ENCODE measurements at regions not wholly inside any gene's neighbourhood (a gene's known extent, or its start where the extent isn't known, plus 50 kb on each side); places are given as distances from the start of the nearest gene placed in this dataset.

DNA sequence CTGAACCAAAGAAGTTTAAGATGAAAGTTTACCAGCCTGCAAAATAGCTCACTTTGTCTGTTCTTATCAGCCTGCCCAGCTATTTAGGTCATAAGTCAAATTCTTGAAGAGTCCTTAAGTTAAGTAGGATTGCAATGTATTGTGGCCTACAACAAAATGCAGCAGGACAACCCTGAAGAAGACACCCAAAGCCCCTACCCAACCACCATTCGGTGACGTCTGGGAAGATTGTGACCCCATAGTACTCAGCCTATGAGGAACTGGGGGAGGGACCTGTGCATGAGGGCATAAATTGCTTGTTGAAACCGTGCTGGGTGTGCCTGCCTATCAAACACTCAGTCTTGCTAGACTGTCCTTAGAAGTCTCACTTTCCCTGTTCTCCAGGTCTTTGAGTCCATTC is 50.5 kb upstream of the FDX1 start:
- CTCF ChIA-PET = no interaction called here
- H3K4me1 ChIP-seq (ENCODE audit: control insufficient read depth, insufficient read depth, low read length) = peaks cover 9% of the 10 kb centered on the region; the same call in 1 of the 2 replicates
- intact Hi-C loops (cut with micrococcal nuclease; ENCODE audit: unreplicated experiment) = loop anchor here (5.0 kb wide), 2 partner anchors 53 to 432 kb away; no protein-coding TSS in a partner anchor
- TF ChIP-seq POLR2AphosphoS5 (IDR thresholded peaks at IDR 0.05; ENCODE audit: low read depth, low read length) (no peak), TCF7L2 (IDR thresholded peaks at IDR 0.05; ENCODE audit: low read depth, low read length) (no peak), CTCF (IDR thresholded peaks at IDR 0.05) (no peak), SIN3A (IDR thresholded peaks at IDR 0.05; ENCODE audit: borderline replicate concordance, insufficient read depth, low read depth, low read length) (no peak)
- TF ChIP-seq, protein P1, sequence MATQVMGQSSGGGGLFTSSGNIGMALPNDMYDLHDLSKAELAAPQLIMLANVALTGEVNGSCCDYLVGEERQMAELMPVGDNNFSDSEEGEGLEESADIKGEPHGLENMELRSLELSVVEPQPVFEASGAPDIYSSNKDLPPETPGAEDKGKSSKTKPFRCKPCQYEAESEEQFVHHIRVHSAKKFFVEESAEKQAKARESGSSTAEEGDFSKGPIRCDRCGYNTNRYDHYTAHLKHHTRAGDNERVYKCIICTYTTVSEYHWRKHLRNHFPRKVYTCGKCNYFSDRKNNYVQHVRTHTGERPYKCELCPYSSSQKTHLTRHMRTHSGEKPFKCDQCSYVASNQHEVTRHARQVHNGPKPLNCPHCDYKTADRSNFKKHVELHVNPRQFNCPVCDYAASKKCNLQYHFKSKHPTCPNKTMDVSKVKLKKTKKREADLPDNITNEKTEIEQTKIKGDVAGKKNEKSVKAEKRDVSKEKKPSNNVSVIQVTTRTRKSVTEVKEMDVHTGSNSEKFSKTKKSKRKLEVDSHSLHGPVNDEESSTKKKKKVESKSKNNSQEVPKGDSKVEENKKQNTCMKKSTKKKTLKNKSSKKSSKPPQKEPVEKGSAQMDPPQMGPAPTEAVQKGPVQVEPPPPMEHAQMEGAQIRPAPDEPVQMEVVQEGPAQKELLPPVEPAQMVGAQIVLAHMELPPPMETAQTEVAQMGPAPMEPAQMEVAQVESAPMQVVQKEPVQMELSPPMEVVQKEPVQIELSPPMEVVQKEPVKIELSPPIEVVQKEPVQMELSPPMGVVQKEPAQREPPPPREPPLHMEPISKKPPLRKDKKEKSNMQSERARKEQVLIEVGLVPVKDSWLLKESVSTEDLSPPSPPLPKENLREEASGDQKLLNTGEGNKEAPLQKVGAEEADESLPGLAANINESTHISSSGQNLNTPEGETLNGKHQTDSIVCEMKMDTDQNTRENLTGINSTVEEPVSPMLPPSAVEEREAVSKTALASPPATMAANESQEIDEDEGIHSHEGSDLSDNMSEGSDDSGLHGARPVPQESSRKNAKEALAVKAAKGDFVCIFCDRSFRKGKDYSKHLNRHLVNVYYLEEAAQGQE (IDR thresholded peaks at IDR 0.05; ENCODE audit: insufficient read depth in 1 of 2, low read depth in 2 of 2, low read length in 1 of 2) = no peak
- in situ Hi-C loops (cut with HindIII; ENCODE audit: low pct_unique_long_range_greater_than_20kb, low sequenced_read_pairs) = no loop called here
- H3K4me3 ChIP-seq (ENCODE audit: low read depth in 2 of 2, low read length in 2 of 2) = no peak overlapping the region
- no peak for DNase-seq (ENCODE audit: low read depth, low spot score)
- no peak overlapping the region for H3K27ac ChIP-seq (ENCODE audit: low read length)
- H3K27me3 ChIP-seq (ENCODE audit: control insufficient read depth, insufficient read depth, low read length) = no peaks in the 10 kb centered on the region
- H3K9me3 ChIP-seq (ENCODE audit: control insufficient read depth, insufficient read depth, low read depth, low read length) = no peaks in the 10 kb centered on the region
- BruUV-seq (replicated peaks) = no TSS peak
- POLR2A ChIA-PET = no interaction called here
- no peak for ATAC-seq
- no peaks in the 10 kb centered on the region for H3K36me3 ChIP-seq (ENCODE audit: control insufficient read depth, insufficient read depth, low read length)

GRCh38 chr11:110379936-110380335 is 49.8 kb upstream of the FDX1 start:
- H3K27me3 ChIP-seq (ENCODE audit: control insufficient read depth, insufficient read depth, low read length) = no peaks in the 10 kb centered on the region
- TF ChIP-seq CTCF (IDR thresholded peaks at IDR 0.05) (no peak), SIN3A (IDR thresholded peaks at IDR 0.05; ENCODE audit: borderline replicate concordance, insufficient read depth, low read depth, low read length) (no peak), POLR2AphosphoS5 (IDR thresholded peaks at IDR 0.05; ENCODE audit: low read depth, low read length) (no peak), TCF7L2 (IDR thresholded peaks at IDR 0.05; ENCODE audit: low read depth, low read length) (no peak)
- TF ChIP-seq, protein P1 (IDR thresholded peaks at IDR 0.05; ENCODE audit: insufficient read depth in 1 of 2, low read depth in 2 of 2, low read length in 1 of 2) = no peak
- H3K4me1 ChIP-seq (ENCODE audit: control insufficient read depth, insufficient read depth, low read length) = peaks cover 9% of the 10 kb centered on the region; the same call in 1 of the 2 replicates
- ChIA-PET CTCF (no interaction called here), POLR2A (no interaction called here)
- no peaks in the 10 kb centered on the region for H3K36me3 ChIP-seq (ENCODE audit: control insufficient read depth, insufficient read depth, low read length)
- H3K27ac ChIP-seq (ENCODE audit: low read length) = no peak overlapping the region
- H3K4me3 ChIP-seq (ENCODE audit: low read depth in 2 of 2, low read length in 2 of 2) = no peak overlapping the region
- DNase-seq (ENCODE audit: low read depth, low spot score) (no peak), ATAC-seq (no peak)
- in situ Hi-C loops (cut with HindIII; ENCODE audit: low pct_unique_long_range_greater_than_20kb, low sequenced_read_pairs) (no loop called here), intact Hi-C loops (cut with micrococcal nuclease; ENCODE audit: unreplicated experiment) (loop anchor here (5.0 kb wide), 2 partner anchors 52 to 433 kb away; no protein-coding TSS in a partner anchor)
- no TSS peak for BruUV-seq (replicated peaks)
- H3K9me3 ChIP-seq (ENCODE audit: control insufficient read depth, insufficient read depth, low read depth, low read length) = no peaks in the 10 kb centered on the region
